GM23338 (cell line): ENCODE measurements at regions not wholly inside any gene's neighbourhood (a gene's known extent, or its start where the extent isn't known, plus 50 kb on each side); places are given as distances from the start of the nearest gene placed in this dataset.

Source experiments
- CREB1 ChIP-seq: fragments of 250-450 bp; sonication (Bioruptor Pico); IDR thresholded peaks from 2 replicates; pipeline ENCODE4 v1.5.0; 2020; ENCODE audit warnings: low read depth, mild to moderate bottlenecking, moderate library complexity
- CTCF ChIP-seq, 2 experiments: fragments of 200-600 bp in 1 of 2; sonication (generic) in 1 of 2; conservative IDR thresholded peaks; 2 replicates each; pipeline versions ENCODE4 v1.5.1 to v1.6.1; 2016 to 2017; ENCODE audit warnings: antibody characterized with exemption in 2 of 2, low read depth in 2 of 2, mild to moderate bottlenecking in 2 of 2, moderate library complexity in 1 of 2
- ETS1 ChIP-seq: IDR thresholded peaks from 2 replicates; pipeline ENCODE4 v1.6.1; 2016; ENCODE audit warnings: antibody characterized with exemption
- EZH2 ChIP-seq: fragments of 200-600 bp; sonication (generic); IDR thresholded peaks from one replicate; pipeline ENCODE4 v1.8.0; 2017; ENCODE audit warnings: antibody characterized with exemption, mild to moderate bottlenecking, low read depth; ENCODE audit not compliant: unreplicated experiment
- EZH2phosphoT487 ChIP-seq: fragments of 200-600 bp; sonication (generic); IDR thresholded peaks from one replicate; pipeline ENCODE4 v1.8.1; 2018; ENCODE audit warnings: antibody characterized with exemption; ENCODE audit not compliant: unreplicated experiment
- JUNB ChIP-seq: IDR thresholded peaks from one replicate; pipeline ENCODE4 v1.6.1; 2016; ENCODE audit warnings: antibody characterized with exemption; ENCODE audit not compliant: unreplicated experiment
- NANOG ChIP-seq: IDR thresholded peaks from 2 replicates; pipeline ENCODE4 v1.6.1; 2016; ENCODE audit warnings: antibody characterized with exemption, borderline replicate concordance
- POLR2AphosphoS5 ChIP-seq: IDR thresholded peaks from 2 replicates; pipeline ENCODE4 v1.6.1; 2016; ENCODE audit warnings: antibody characterized with exemption, low read depth
- REST ChIP-seq: IDR thresholded peaks from one replicate; pipeline ENCODE4 v1.6.1; 2018; ENCODE audit warnings: antibody characterized with exemption; ENCODE audit not compliant: unreplicated experiment
- STAT1 ChIP-seq: IDR thresholded peaks from one replicate; pipeline ENCODE4 v1.6.1; 2016; ENCODE audit warnings: antibody characterized with exemption; ENCODE audit not compliant: unreplicated experiment
- ZNF114 ChIP-seq: fragments of 250-450 bp; sonication (Bioruptor Pico); IDR thresholded peaks from 2 replicates; pipeline ENCODE4 v1.5.0; 2020; ENCODE audit warnings: mild to moderate bottlenecking, moderate library complexity

DNA sequence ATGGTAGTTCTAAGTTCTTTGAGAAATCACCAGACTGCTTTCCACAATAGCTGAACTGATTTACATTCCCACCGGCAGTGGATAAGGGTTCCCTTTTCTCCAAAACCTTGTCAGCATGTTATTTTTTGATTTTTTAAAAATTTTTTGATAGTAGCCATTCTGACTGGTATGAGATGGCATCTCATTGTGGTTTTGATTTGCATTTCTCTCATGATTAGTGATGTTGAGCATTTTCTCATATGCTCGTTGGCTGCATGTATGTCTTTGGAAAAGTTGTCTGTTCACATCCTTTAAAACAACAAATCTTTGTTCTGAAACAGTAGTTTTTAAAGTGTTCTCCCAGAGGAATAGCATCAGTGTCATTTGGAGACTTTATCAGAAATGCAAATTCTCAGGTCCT is 77.5 kb upstream of the POMP start:
- TF ChIP-seq EZH2phosphoT487 (no peak), REST (no peak), POLR2AphosphoS5 (no peak), EZH2 (no peak), CTCF (conservative IDR thresholded peaks at IDR 0.05; ENCODE audit: low read depth in 2 of 2) (no peak), ETS1 (no peak), JUNB (no peak), ZNF114 (CRISPR knock-in tag) (no peak), STAT1 (no peak), CREB1 (no peak), NANOG (no peak)
